ENCODE measurements at regions not wholly inside any gene's neighbourhood (a gene's known extent, or its start where the extent isn't known, plus 50 kb on each side); places are given as distances from the start of the nearest gene placed in this dataset.

DNA sequence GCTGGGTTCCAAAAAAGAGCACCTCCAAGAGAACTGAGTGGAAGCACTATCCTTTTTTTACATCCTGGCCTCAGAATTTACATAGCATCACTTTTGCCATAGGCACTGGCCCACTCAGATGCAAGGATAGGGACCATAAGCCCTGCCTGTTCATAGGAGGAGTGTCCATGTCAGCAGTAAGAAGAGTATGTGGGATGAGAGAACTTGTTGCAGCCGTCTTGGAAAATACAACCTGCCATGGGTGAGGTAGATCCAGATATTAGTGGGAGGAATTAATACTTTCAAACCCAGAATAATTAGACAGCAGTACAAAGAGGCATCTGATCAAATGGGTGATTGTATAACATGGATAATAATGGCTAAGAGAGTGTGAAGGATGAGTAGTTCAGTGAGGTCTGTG lies 110.7 kb upstream of the CELF4 start:
- TF ChIP-seq, protein P1, sequence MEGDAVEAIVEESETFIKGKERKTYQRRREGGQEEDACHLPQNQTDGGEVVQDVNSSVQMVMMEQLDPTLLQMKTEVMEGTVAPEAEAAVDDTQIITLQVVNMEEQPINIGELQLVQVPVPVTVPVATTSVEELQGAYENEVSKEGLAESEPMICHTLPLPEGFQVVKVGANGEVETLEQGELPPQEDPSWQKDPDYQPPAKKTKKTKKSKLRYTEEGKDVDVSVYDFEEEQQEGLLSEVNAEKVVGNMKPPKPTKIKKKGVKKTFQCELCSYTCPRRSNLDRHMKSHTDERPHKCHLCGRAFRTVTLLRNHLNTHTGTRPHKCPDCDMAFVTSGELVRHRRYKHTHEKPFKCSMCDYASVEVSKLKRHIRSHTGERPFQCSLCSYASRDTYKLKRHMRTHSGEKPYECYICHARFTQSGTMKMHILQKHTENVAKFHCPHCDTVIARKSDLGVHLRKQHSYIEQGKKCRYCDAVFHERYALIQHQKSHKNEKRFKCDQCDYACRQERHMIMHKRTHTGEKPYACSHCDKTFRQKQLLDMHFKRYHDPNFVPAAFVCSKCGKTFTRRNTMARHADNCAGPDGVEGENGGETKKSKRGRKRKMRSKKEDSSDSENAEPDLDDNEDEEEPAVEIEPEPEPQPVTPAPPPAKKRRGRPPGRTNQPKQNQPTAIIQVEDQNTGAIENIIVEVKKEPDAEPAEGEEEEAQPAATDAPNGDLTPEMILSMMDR (IDR thresholded peaks at IDR 0.05): no peak
- TF ChIP-seq EP300 (IDR thresholded peaks at IDR 0.05): no peak
- H3K4me3 ChIP-seq: no peak overlapping the region
- ATAC-seq (ENCODE audit: low FRiP score in 2 of 2) (no peak), DNase-seq (no peak)
- H3K27me3 ChIP-seq: no peaks in the 10 kb centered on the region
- no peaks in the 10 kb centered on the region for H3K9me3 ChIP-seq
- no peak overlapping the region for H3K27ac ChIP-seq
- no peaks in the 10 kb centered on the region for H3K4me1 ChIP-seq
- 86 to 88% methylated on average over 1 of the region's 1 CpG for WGBS, 2 donors
- no peaks in the 10 kb centered on the region for H3K36me3 ChIP-seq

DNA sequence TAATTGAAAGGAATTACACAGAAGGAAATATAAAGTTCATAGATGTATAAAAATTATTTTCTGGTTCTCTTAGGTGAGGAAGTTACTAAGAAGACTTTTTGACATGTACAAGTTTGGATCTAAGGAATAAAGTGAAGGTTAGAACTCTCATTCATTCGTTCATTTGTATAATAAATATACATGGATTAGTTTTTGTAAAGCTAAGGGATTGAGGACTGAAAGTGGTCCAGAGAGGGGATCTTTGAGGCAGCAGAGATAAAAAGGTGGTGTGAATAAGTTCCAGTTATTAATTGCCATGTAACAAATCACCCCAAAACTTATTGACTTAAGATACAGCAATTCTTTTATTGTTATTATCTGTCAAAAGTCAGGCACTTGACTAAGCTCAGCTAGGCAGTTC lies 110.1 kb upstream of the CELF4 start:
- H3K4me3 ChIP-seq: no peak overlapping the region
- no peak overlapping the region for H3K27ac ChIP-seq
- H3K27me3 ChIP-seq: no peaks in the 10 kb centered on the region
- WGBS, 2 donors: 71 to 80% methylated on average over 1 of the region's 1 CpG
- H3K36me3 ChIP-seq: no peaks in the 10 kb centered on the region
- ATAC-seq (ENCODE audit: low FRiP score in 2 of 2) (no peak), DNase-seq (no peak)
- H3K9me3 ChIP-seq: no peaks in the 10 kb centered on the region
- H3K4me1 ChIP-seq: no peaks in the 10 kb centered on the region
- no peak for TF ChIP-seq EP300 (IDR thresholded peaks at IDR 0.05)
- TF ChIP-seq, protein P1 (IDR thresholded peaks at IDR 0.05): no peak
- no peak for TF ChIP-seq POLR2AphosphoS5 (IDR thresholded peaks at IDR 0.05)
- no peak for TF ChIP-seq POLR2A (IDR thresholded peaks at IDR 0.05)

DNA sequence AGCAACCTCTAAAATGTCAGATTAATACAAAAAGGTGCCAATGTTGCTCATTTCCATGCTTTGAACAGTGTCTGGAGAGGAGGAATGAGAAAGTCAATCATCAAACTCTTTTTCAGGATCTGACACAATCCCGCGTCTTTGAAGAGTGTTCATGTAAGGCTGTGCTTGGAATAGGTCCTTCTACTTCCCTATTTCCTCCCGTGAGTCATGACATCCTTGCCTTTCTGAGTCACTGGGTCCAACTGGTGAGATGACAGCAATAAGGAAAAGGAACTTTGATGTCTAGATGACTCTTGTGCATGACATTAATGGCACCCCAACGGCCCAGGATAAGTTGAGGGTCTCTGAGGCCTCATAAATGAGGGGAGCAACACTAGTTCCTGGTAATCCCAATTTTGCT lies 109.0 kb upstream of the CELF4 start:
- Histone ChIP-seq H3K4me1 (peaks cover 0 to 1% (median under 1%) of the 10 kb centered on the region in 4 donors), H3K27ac (no peak overlapping the region), H3K36me3 (no peaks in the 10 kb centered on the region), H3K9me3 (no peaks in the 10 kb centered on the region), H3K4me3 (no peak overlapping the region), H3K27me3 (no peaks in the 10 kb centered on the region)
- 82 to 83% methylated on average over 4 of the region's 4 CpGs for WGBS, 2 donors
- ATAC-seq (ENCODE audit: low FRiP score in 2 of 2) (no peak), DNase-seq (no peak)
- no peak for TF ChIP-seq EP300 (IDR thresholded peaks at IDR 0.05)
- TF ChIP-seq, protein P1 (IDR thresholded peaks at IDR 0.05): no peak
- no peak for TF ChIP-seq POLR2AphosphoS5 (IDR thresholded peaks at IDR 0.05)
- no peak for TF ChIP-seq POLR2A (IDR thresholded peaks at IDR 0.05)

DNA sequence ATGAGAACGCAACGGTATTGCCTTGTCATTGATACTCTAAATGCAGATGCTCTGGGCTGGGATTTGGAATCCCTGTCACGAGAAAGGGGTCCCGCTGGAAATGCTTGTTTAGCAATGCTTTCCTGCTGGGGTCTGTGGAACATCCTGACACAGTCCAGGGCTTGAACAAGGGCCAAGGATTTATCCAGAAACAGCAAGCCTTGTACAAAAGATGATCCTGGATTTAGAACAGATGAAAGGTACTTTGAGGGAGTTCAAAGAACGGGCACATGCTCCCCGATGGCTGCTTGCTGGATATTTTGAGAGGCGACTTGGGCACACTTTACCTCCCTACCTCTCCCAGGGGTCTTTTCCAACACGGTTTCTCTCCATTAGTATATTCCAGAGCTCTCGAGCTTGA lies 108.1 kb upstream of the CELF4 start:
- TF ChIP-seq POLR2AphosphoS5 (IDR thresholded peaks at IDR 0.05) (no peak), EP300 (IDR thresholded peaks at IDR 0.05) (no peak), POLR2A (IDR thresholded peaks at IDR 0.05) (no peak)
- TF ChIP-seq, protein P1 (IDR thresholded peaks at IDR 0.05): no peak
- 68% methylated on average over 9 of the region's 9 CpGs for WGBS, 2 donors
- DNase-seq (no peak), ATAC-seq (ENCODE audit: low FRiP score in 2 of 2) (no peak)
- H3K36me3 ChIP-seq: no peaks in the 10 kb centered on the region
- no peaks in the 10 kb centered on the region for H3K27me3 ChIP-seq
- H3K27ac ChIP-seq: no peak overlapping the region
- H3K9me3 ChIP-seq: no peaks in the 10 kb centered on the region
- no peak overlapping the region for H3K4me3 ChIP-seq
- peaks cover 0 to 8% (median 2%) of the 10 kb centered on the region in 4 donors for H3K4me1 ChIP-seq

DNA sequence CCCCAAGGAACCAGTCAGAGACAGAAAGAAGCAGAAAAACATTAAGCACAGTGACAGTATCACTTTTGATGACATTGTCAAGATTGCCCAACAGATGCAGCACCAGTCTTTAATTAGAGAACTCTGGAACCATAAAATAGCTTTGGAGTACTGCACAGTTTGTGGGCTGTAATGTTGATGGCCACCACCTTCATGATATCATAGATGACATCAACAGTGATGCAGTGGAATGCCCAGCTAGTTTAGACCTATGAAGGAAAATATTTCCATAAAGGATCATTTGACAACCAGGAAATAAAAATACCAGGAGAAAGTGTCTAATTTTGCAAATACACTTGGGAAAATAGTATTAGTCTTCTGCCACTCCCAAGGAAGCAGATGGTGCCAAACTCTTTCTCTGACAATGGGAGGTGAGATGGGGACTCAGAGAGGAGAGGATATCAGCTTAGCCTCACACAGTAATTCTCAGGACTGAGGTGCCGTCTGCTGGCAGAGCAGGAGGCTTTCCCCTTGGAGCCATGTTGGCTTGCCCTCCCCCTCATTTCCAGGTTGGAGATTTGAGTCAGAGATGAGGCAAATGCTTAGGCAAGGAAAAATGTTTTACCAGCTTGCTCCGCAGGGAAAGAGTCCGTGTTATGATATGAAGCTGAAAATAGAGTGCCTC lies 107.5 kb upstream of the CELF4 start:
- ATAC-seq (ENCODE audit: low FRiP score in 2 of 2): no peak
- no peaks in the 10 kb centered on the region for H3K27me3 ChIP-seq
- H3K9me3 ChIP-seq: no peaks in the 10 kb centered on the region
- no peak overlapping the region for H3K27ac ChIP-seq
- DNase-seq: no peak
- no peaks in the 10 kb centered on the region for H3K36me3 ChIP-seq
- WGBS, 2 donors: 46 to 52% methylated on average over 3 of the region's 3 CpGs
- peaks cover 0 to 8% (median 2%) of the 10 kb centered on the region in 4 donors for H3K4me1 ChIP-seq
- H3K4me3 ChIP-seq: no peak overlapping the region
- no peak for TF ChIP-seq EP300 (IDR thresholded peaks at IDR 0.05)
- no peak for TF ChIP-seq POLR2A (IDR thresholded peaks at IDR 0.05)
- TF ChIP-seq POLR2AphosphoS5 (IDR thresholded peaks at IDR 0.05): no peak
- TF ChIP-seq, protein P1 (IDR thresholded peaks at IDR 0.05): no peak
